MV-4-11 (cell line): ENCODE measurements at regions not wholly inside any gene's neighbourhood (a gene's known extent, or its start where the extent isn't known, plus 50 kb on each side); places are given as distances from the start of the nearest gene placed in this dataset.
A peak's percentile ranks its signal among the peaks of the same experiment; 100 is the strongest.
"Not testable (repeated sequence)": the region's sequence is repeated elsewhere in the genome, so short reads cannot be mapped to it uniquely, and the experiment has no call there.

ENCODE experiments used
- DNase-seq: peaks from one replicate; lab custom pipeline; 2025; lab: John Stamatoyannopoulos, UW

DNA sequence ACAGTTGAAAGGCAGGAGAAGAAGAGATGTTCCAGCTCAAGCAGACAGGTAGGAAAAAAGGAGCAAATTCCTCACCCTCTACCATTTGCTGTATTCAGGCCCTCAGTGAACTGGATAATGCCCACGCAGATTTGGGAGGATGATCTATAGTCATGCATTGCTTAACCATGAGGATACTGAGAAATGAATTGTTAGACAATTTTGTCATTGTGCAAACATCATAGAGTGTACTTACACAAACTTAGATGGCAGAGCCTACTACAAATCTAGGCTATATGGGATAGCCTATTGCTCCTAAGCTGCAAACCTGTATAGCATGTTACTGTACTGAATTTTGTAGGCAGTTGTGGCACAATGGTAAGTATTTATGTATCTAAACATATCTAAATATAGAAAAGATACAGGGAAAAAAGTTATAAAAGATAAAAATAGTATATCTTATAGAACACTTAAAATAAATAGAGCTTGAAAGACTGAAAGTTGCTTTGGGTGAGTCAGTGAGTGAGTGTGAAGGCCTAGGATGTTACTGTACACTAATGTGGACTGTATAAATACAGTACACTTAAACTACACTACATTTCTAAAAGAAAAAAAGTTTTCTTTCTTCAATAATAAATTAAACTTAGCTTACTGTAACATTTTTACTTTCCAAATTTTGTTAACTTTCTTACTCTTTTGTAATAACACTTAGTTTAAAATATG lies 672.3 kb downstream of the UTRN start:
- no peak for DNase-seq

DNA sequence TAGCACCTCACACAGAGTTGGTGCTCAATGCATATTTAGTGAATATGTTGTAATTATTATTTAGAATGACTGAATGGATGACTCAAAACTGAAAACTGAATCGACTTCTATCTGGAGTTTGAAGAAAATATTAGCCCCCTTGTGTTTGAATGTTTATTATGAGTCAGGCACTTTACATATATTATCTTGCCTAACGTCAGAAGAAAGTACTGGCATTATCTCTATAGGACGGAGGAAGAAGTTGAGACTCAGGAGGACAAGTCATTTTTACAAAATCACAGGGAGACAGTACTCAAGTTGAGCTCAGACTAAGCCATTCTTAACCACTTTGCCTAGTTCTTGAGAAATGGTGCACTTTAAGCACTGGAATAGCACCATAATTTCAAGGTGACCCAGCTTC lies 684.0 kb downstream of the UTRN start:
- DNase-seq = no peak

GRCh38 chr6:144969602-144970272 lies 684.6 kb downstream of the UTRN start:
- no peak for DNase-seq

DNA sequence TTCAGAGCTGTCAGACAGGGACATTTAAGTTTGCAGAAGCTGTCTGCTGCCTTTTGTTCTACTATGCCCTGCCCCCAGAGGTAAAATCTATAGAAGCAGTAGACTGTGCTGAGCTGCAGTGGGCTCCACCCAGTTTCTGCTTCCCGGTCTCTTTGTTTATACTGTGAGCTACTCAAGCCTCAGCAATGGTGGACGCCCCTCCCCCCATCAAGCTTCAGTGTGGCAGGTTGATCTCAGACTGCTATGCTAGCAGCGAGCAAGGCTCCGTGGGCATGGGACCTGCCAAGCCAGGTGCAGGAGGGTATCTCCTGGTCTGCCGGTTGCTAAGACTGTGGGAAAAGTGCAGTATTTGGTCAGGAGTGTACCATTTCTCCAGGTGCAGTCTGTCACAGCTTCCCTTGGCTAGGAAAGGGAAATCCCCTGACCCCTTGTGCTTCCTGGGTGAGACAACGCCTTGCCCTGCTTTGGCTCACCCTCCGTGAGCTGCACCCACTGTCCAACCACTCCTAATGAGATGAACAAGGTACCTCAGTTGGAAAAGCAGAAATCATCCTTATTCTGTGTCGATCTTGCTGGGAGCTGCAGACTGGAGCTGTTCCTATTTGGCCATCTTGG lies 692.2 kb downstream of the UTRN start:
- DNase-seq = not testable (repeated sequence)

DNA sequence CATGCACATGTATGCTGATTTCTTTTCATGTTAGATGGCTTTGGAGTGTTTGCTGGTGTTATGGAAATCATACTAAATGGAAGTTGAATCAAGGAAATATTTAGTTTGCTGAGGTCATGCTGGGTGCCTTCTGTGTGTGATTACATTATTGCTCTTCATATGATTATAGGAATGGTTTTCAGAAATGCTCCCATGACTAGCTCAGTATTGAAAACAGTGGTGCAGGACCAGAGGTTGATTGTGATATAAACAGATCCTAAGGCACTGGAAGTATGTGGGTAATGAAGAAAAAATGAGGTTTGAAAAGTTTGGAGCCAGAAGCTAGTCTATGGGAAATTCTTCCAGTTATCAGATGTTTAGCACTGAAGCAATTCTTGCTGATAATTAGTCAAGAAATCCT lies 693.1 kb downstream of the UTRN start:
- no peak for DNase-seq

DNA sequence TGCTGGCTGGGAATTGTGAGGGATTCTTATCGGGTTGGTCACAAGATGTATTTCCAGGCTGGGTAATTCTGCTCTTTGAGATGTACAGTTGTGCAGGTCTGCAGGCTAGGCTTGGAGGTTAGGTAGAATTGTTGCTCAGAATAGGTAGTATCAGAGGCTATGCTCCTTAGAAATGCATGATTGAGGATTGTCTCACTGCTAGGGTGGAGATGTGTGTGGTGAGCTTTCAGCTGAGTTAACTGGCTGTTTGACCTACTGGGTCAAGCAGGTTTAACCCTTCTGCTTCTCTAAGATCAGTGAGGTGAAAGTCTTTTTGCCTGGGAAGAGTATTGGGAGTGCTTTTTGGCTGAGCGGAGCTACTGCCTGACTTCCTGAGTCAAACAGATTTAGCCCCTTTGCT lies 701.1 kb downstream of the UTRN start:
- DNase-seq = no peak

DNA sequence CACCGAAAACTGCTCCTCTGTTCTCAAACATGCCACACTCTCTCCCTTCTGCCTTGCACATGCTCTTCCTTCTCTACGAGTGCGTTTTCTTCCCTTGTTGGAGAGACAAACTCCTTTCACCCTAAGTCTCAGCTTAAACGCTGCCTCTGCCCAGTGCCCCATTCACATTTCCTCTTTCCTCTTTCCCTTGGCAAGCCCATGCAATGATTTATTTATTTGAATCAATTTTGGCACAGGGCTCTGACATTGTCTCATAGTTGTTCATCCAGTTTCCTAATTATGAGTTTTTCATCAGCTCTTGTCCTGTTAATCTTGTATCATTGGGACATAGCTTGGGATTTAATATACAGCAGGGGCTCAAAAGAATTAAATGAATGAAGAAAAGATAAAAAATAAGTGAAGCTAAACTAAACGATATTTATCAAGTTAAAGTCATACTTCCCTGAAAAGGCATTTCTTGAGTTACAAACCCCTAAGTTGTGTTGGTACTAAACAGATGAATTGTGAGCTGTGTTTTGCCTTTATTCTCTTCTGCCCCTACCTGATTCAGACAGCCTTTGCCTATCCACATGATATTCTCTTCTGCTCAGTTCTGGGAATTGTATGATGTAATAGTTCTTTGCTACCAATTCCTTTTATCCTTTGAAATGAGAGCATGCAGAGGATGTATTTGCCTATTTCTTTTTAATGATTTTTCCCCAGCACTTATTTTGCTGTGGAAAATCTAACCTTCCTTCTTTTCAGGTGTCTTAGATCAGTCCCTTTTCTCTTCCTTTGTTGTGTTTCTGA lies 704.4 kb downstream of the UTRN start:
- peak; percentile 42 for DNase-seq

- DNase-seq = no peak
Observed at GRCh38 chr6:144990784-144991183, 705.6 kb downstream of the UTRN start.

DNA sequence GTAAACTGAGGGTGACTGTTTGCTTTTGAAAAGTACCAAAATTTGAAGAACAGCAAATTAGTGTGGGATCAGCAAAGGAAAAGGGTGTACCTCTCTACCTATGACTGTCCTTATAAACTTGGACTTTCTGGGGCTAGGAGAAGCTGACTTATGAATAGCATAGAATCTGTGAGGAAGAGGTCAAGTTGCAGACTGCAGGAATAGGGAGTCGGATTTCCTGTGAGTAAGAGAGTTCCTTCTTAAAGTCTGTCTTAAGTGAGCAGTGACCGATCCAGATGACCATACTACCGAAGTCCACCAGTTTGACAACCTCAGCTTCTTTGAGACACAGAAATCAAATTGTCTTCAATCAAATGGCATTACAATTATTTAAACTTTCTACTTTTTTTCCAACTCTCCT lies 708.7 kb downstream of the UTRN start:
- no peak for DNase-seq

DNA sequence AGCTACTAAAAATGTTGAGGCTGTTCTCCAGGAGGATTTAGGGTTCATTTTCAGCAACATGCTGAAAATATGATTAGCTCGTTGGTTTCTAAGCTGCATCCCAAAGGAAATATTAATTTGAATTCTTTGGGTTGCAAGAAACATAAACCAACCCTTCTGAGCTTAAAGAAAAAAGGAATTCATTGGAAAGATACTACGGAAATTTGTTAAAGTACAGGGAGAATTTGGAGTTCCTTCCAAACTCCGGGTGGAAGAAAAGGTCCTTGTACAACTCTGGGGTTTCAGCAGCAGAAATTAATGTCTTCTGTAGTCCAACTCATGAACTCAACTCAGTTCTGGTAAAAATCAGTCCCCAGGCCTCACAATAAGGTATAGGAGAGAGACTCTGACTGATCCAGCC lies 712.9 kb downstream of the UTRN start:
- no peak for DNase-seq

GRCh38 chr6:144999127-144999526 lies 714.0 kb downstream of the UTRN start:
- no peak for DNase-seq

DNA sequence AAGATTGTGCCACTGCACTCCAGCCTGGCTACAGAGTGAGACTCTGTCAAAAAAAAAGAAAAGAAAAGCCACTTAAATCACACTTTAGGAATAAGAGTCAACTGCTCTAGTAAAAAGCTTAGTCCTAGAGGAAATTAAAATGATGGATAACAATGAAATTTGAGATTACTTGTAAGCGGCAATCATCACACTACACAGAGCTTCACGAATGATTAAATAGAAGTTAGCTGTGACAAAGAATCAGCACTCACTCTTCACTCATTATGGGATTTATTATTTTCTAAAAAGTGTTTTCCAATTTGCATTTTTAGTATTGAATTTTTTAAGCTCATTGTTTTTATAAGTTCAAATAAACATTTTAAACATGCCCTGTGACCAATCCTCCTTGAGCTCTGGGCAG lies 718.0 kb downstream of the UTRN start:
- no peak for DNase-seq

DNA sequence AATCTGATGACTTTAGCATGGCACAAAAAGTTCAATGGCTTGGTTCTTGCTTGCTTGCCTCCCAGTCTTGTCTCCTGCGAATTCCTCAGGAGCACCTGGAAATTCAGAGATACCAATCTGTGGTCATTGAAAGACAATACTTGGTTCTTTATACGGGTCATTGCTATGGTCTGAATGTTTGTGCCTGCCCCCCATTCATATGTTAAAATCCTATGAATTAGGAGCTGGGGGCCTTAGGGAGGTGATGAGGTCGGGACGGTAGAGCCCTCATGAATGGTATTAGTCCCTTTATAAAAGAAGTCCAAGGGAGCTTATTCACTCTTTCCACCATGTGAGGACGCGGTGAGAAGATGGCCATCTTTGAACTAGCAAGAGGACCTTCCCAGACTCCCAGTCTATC lies 721.8 kb downstream of the UTRN start:
- DNase-seq = no peak

DNA sequence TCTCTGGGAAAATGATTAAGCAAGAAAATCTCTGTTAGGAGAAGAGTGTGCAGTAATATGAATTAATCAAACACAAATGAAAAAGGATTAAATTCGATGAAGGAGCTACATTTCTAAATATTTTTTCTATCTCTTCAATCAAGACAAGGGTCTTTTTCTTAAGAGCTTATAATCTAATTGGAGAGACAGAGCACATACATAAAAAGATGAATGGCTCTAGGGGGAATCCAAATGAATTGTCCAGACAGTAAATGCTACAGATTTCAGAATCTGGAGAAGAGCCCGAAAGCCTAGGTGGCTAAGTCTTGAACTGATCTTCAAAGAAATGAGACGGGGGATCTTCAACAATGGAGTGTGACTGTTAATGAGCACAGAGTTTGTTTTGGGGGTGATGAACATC lies 723.6 kb downstream of the UTRN start:
- DNase-seq = no peak

- peak; percentile 55 for DNase-seq
Observed at GRCh38 chr6:145009711-145010110, 724.6 kb downstream of the UTRN start.

GRCh38 chr6:145012039-145012662 lies 723.2 kb downstream of the EPM2A start:
- no peak for DNase-seq

DNA sequence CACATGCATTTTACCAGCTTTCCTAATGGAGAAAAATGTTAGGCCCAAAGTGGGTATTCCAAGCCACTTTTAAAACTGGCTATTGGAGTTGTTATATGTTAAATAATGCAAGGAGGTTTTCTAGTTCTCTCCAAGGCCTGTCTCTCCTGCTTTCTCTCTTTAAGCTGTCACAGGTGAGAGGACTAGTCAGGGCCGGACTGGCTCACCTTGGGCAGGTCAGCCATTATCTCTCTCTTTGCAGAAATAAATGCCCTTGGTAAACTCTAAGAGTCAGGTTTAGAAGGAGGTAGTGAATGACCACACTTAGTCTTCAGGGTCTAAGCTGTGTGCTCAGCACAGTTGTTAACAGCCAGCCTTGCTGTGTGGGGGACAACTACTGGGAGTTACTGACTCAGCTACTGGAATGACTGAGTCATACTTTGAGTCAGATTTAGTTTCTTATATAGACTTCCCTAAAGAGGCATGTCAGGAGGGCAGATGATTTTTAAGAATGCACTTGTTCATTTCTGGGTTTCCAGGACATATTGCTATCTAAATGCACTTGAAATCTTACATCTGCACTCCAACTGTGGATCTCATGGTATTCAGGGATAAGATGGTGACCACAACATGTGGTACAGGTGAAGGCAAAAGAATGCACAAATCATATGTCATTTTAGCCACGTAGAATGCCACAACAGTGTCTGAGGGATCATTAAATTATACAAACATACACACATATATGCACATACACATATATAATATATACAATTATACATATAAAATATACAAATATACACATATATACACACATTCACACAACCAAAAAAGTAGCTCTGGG lies 719.4 kb downstream of the EPM2A start:
- peak; percentile 93 for DNase-seq

- no peak for DNase-seq
Observed at GRCh38 chr6:145017051-145017450, 718.3 kb downstream of the EPM2A start.

DNA sequence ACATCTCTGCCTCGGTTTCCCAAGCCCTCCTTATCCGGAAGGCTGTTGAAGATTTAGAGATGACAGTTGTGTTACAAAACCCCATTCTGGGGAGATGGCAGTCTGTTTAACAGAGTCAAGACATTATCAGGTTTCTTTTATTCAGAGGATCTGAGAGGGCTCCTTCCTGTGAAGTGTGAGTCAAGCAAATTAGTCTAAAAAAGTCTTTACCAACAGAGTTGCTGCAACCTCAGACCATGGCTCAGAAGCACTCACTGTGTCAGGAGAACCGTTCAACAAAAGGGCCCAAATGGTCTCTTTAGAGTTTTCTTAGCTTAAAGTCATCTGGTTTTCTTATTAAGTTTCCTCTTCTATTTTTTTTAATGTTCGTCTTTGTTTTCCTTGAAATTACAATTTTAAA lies 717.8 kb downstream of the EPM2A start:
- peak; percentile 26 for DNase-seq

GRCh38 chr6:145018027-145018426 lies 717.3 kb downstream of the EPM2A start:
- no peak for DNase-seq

GRCh38 chr6:145020114-145020513 lies 715.2 kb downstream of the EPM2A start:
- no peak for DNase-seq
